Smooth muscle cell (in vitro differentiated cells): ENCODE measurements at regions not wholly inside any gene's neighbourhood (a gene's known extent, or its start where the extent isn't known, plus 50 kb on each side); places are given as distances from the start of the nearest gene placed in this dataset.

ENCODE experiments used
- DNase-seq: peaks from one replicate; lab custom pipeline; 2025; ENCODE audit not compliant: unreplicated experiment; lab: John Stamatoyannopoulos, UW
- H2AFZ ChIP-seq: fragments of 200-600 bp; sonication (generic); 2 replicates; pipeline ENCODE4 v1.6.0; 2016; ENCODE audit warnings: antibody characterized with exemption, low read depth, mild to moderate bottlenecking
- H3F3A ChIP-seq: fragments of 200-600 bp; sonication (generic); 2 replicates; pipeline ENCODE4 v1.6.0; 2017; ENCODE audit warnings: antibody characterized with exemption, low read depth
- H3K27ac ChIP-seq: fragments of 200-600 bp; sonication (generic); 2 replicates; pipeline ENCODE4 v1.5.1; 2016; ENCODE audit warnings: low read depth, mild to moderate bottlenecking
- H3K27me3 ChIP-seq: fragments of 200-600 bp; sonication (generic); 2 replicates; pipeline ENCODE4 v1.6.1; 2016; ENCODE audit warnings: low read depth, mild to moderate bottlenecking
- H3K36me3 ChIP-seq: fragments of 200-600 bp; sonication (generic); 2 replicates; pipeline ENCODE4 v1.5.1; 2016; ENCODE audit warnings: low read depth
- H3K4me1 ChIP-seq: fragments of 200-600 bp; sonication (generic); 2 replicates; pipeline ENCODE4 v1.5.1; 2016; ENCODE audit warnings: low read depth
- H3K4me2 ChIP-seq: fragments of 200-600 bp; sonication (generic); 2 replicates; pipeline ENCODE4 v1.6.0; 2016; ENCODE audit warnings: mild to moderate bottlenecking
- H3K4me3 ChIP-seq: fragments of 200-600 bp; sonication (generic); 2 replicates; pipeline ENCODE4 v1.5.1; 2016; ENCODE audit warnings: mild to moderate bottlenecking
- H3K79me2 ChIP-seq: fragments of 200-600 bp; sonication (generic); 2 replicates; pipeline ENCODE4 v1.6.0; 2016; ENCODE audit warnings: low read depth, mild to moderate bottlenecking
- H3K9ac ChIP-seq: fragments of 200-600 bp; sonication (generic); 2 replicates; pipeline ENCODE4 v1.6.0; 2016; ENCODE audit warnings: low read depth
- H3K9me3 ChIP-seq: fragments of 200-600 bp; sonication (generic); replicated peaks from 2 replicates; pipeline ENCODE4 v1.5.1; 2016; ENCODE audit warnings: low read depth
- H4K20me1 ChIP-seq: fragments of 200-600 bp; sonication (generic); 2 replicates; pipeline ENCODE4 v1.6.0; 2016; ENCODE audit warnings: low read depth
- CTCF ChIP-seq: fragments of 200-600 bp; sonication (generic); IDR thresholded peaks from 2 replicates; pipeline ENCODE4 v1.5.1; 2017; ENCODE audit warnings: borderline replicate concordance, mild to moderate bottlenecking, antibody characterized with exemption; ENCODE audit not compliant: insufficient read depth, poor library complexity, severe bottlenecking
- WGBS: methylation state at CpG from one replicate; pipeline ENCODE4 v1.1.7; 2016; ENCODE audit warnings: low lambda C conversion rate; 5-methylcytosine and 5-hydroxymethylcytosine counted together

DNA sequence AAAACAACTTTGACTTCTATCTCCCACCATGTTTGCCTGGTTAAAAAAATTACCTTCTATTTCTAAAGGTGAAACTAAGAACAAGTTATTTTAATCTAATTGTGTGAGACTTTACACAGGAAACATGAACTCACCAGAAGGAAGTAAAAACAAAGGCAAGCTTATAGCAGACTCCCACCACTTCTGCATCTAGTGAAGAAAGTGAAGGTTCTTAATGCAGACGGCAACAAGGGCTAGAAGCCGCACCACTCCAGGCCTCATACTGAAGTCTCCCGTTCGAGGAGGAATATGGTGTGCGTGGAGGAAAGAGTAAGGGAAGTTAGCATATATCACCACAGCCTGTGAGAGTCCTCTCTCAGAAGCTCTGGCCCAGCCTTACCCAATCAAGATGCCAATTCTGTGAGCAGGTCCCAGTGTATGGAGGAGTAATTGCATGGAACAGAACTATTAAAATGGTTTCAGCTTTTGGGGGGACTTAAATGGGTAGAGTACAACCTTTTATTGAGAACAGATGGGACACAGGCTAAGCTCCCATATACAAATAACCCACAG is 958.7 kb downstream of the BCL11A start:
- Histone ChIP-seq H3K4me1 (no peaks in the 10 kb centered on the region), H3K4me3 (no peak overlapping the region), H3K9me3 (no peaks in the 10 kb centered on the region), H3K79me2 (no peaks in the 10 kb centered on the region), H3K27me3 (no peaks in the 10 kb centered on the region), H4K20me1 (no peaks in the 10 kb centered on the region), H3K36me3 (no peaks in the 10 kb centered on the region), H3K4me2 (no peak overlapping the region), H2AFZ (no peak overlapping the region), H3F3A (no peaks in the 10 kb centered on the region), H3K27ac (no peak overlapping the region), H3K9ac (no peak overlapping the region)
- WGBS: 87% methylated on average over 5 of the region's 5 CpGs
- TF ChIP-seq CTCF: no peak
- no peak for DNase-seq

- Histone ChIP-seq H3K4me3 (no peak overlapping the region), H2AFZ (no peak overlapping the region), H3K27me3 (no peaks in the 10 kb centered on the region), H3K27ac (no peak overlapping the region), H3K4me2 (no peak overlapping the region), H3F3A (no peaks in the 10 kb centered on the region), H3K4me1 (no peaks in the 10 kb centered on the region), H3K9me3 (no peaks in the 10 kb centered on the region), H3K36me3 (no peaks in the 10 kb centered on the region), H3K9ac (no peak overlapping the region), H3K79me2 (no peaks in the 10 kb centered on the region), H4K20me1 (no peaks in the 10 kb centered on the region)
- no peak for DNase-seq
- TF ChIP-seq CTCF: no peak
Observed at GRCh38 chr2:59590798-59591197, 962.7 kb downstream of the BCL11A start.

- no peaks in the 10 kb centered on the region for H3K4me1 ChIP-seq
- 35% methylated on average over 4 of the region's 4 CpGs for WGBS
- H3K9ac ChIP-seq: no peak overlapping the region
- no peak overlapping the region for H3K27ac ChIP-seq
- H4K20me1 ChIP-seq: no peaks in the 10 kb centered on the region
- no peak overlapping the region for H3K4me2 ChIP-seq
- H3K9me3 ChIP-seq: no peaks in the 10 kb centered on the region
- peak overlapping the region; percentile 33 for H2AFZ ChIP-seq
- no peaks in the 10 kb centered on the region for H3K27me3 ChIP-seq
- H3F3A ChIP-seq: no peaks in the 10 kb centered on the region
- DNase-seq: no peak
- no peak overlapping the region for H3K4me3 ChIP-seq
- H3K36me3 ChIP-seq: no peaks in the 10 kb centered on the region
- no peaks in the 10 kb centered on the region for H3K79me2 ChIP-seq
- TF ChIP-seq CTCF: no peak
Observed at GRCh38 chr2:59589881-59590280, 963.6 kb downstream of the BCL11A start.

- 95% methylated on average over 5 of the region's 5 CpGs for WGBS
- no peak for TF ChIP-seq CTCF
- Histone ChIP-seq H3K27ac (no peak overlapping the region), H3K9me3 (no peaks in the 10 kb centered on the region), H3K4me1 (no peaks in the 10 kb centered on the region), H3F3A (no peaks in the 10 kb centered on the region), H3K9ac (no peak overlapping the region), H3K79me2 (no peaks in the 10 kb centered on the region), H3K4me2 (no peak overlapping the region), H3K36me3 (no peaks in the 10 kb centered on the region), H4K20me1 (no peaks in the 10 kb centered on the region), H2AFZ (no peak overlapping the region), H3K27me3 (no peaks in the 10 kb centered on the region), H3K4me3 (no peak overlapping the region)
- no peak for DNase-seq
Observed at GRCh38 chr2:59588286-59588685, 965.2 kb downstream of the BCL11A start.
